ENCODE measurements at regions not wholly inside any gene's neighbourhood (a gene's known extent, or its start where the extent isn't known, plus 50 kb on each side); places are given as distances from the start of the nearest gene placed in this dataset.

DNA sequence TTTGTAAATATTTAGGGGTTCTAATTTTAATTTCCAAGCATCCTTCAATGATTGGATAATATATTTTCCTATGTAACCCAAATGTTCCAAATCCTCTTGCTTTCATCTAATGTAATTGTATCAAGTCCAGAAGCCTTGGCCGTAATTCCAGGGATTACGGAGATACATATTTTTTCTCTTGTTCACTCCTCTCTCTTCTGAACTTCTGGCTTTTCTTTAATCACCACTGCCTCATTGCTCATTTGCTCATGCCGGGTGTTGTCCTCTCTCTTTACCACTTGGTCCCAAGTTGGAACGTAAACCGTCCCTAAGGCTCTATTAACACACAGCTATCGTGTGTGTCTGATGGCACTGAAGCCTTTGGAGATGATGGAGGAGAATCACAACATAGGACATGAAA is 188.7 kb upstream of the COL3A1 start:
- CTCF ChIA-PET, result no interaction called here
- Histone ChIP-seq H3K4me3 (ENCODE audit: low read depth, low read length) (no peak overlapping the region), H3K4me1 (ENCODE audit: control insufficient read depth, insufficient read depth, low read length) (no peaks in the 10 kb centered on the region), H3K9me3 (ENCODE audit: control insufficient read depth, insufficient read depth, low read depth, low read length) (no peaks in the 10 kb centered on the region), H3K36me3 (ENCODE audit: control insufficient read depth in 2 of 2, insufficient read depth in 1 of 2, low read length in 2 of 2) (no peaks in the 10 kb centered on the region), H3K27ac (ENCODE audit: extremely low read depth, low read depth, low read length) (no peak overlapping the region)
- TF ChIP-seq TRIM28 (IDR thresholded peaks at IDR 0.05; ENCODE audit: borderline replicate concordance, low read length) (no peak), ZNF488 (tag by site-specific recombination; IDR thresholded peaks at IDR 0.05) (no peak), ZNF529 (tag by site-specific recombination; IDR thresholded peaks at IDR 0.05; ENCODE audit: insufficient replicate concordance) (no peak), ZNF2 (tag by site-specific recombination; IDR thresholded peaks at IDR 0.05) (no peak), KLF10 (tag by site-specific recombination; IDR thresholded peaks at IDR 0.05) (no peak), ZNF473 (tag by site-specific recombination; IDR thresholded peaks at IDR 0.05) (no peak), ZNF169 (tag by site-specific recombination; IDR thresholded peaks at IDR 0.05) (no peak), ZNF664 (tag by site-specific recombination; IDR thresholded peaks at IDR 0.05) (no peak), SETDB1 (IDR thresholded peaks at IDR 0.05; ENCODE audit: insufficient read length, low read length) (no peak), ZNF112 (tag by site-specific recombination; IDR thresholded peaks at IDR 0.05) (no peak), BCL6B (tag by site-specific recombination; IDR thresholded peaks at IDR 0.05) (no peak), SCRT2 (tag by site-specific recombination; IDR thresholded peaks at IDR 0.05) (no peak), ZNF23 (tag by site-specific recombination; IDR thresholded peaks at IDR 0.05; ENCODE audit: borderline replicate concordance) (no peak), GLI4 (tag by site-specific recombination; IDR thresholded peaks at IDR 0.05) (no peak), ZEB2 (tag by site-specific recombination; IDR thresholded peaks at IDR 0.05) (no peak), ZNF366 (tag by site-specific recombination; conservative IDR thresholded peaks at IDR 0.05) (no peak)
- POLR2A ChIA-PET, result no interaction called here

DNA sequence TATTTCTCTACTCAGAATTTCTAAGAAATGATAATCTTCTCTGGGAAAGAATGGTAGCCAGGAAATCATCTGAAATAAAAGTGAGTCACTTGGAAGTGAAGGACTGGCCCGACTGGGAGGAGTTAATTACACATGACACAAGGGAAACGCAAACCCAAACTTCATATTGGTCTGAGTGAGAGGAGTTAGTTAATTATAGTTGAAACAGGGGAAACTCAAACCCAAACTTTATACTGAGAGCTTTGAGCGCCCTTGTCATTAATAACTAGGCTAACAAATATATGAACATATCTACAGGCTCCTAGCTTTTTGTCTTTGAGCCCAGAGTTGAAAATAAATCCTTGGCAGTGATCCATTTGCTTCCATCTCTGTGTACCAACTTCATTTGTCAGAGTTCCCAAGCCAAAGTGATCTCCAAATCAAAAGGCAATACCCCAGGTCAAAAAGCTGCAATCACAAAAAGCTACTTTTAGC is 187.8 kb upstream of the COL3A1 start:
- no peak overlapping the region for H3K27ac ChIP-seq (ENCODE audit: extremely low read depth, low read depth, low read length)
- TF ChIP-seq ZNF623 (tag by site-specific recombination; IDR thresholded peaks at IDR 0.05) (no peak), HIC1 (tag by site-specific recombination; IDR thresholded peaks at IDR 0.05) (no peak), TSHZ1 (tag by site-specific recombination; IDR thresholded peaks at IDR 0.05; ENCODE audit: borderline replicate concordance) (no peak), ZNF266 (tag by site-specific recombination; IDR thresholded peaks at IDR 0.05; ENCODE audit: low read depth) (no peak), ZNF416 (tag by site-specific recombination; IDR thresholded peaks at IDR 0.05) (no peak), ZNF394 (tag by site-specific recombination; IDR thresholded peaks at IDR 0.05; ENCODE audit: borderline replicate concordance) (no peak), ZSCAN30 (tag by site-specific recombination; IDR thresholded peaks at IDR 0.05) (no peak), YY1 (tag by site-specific recombination; IDR thresholded peaks at IDR 0.05) (no peak), TCF7L2 (IDR thresholded peaks at IDR 0.05; ENCODE audit: borderline replicate concordance, low read depth, low read length) (no peak), ZNF211 (tag by site-specific recombination; IDR thresholded peaks at IDR 0.05; ENCODE audit: low read depth) (no peak)
- no peaks in the 10 kb centered on the region for H3K9me3 ChIP-seq (ENCODE audit: control insufficient read depth, insufficient read depth, low read depth, low read length)
- ChIA-PET CTCF (interaction anchor here (0.6 kb wide), 1 partner anchor 1069 kb away, joined by 3 read pairs; no protein-coding TSS in a partner anchor), POLR2A (no interaction called here)
- no peaks in the 10 kb centered on the region for H3K4me1 ChIP-seq (ENCODE audit: control insufficient read depth, insufficient read depth, low read length)
- H3K4me3 ChIP-seq (ENCODE audit: low read depth, low read length), result no peak overlapping the region
- no peaks in the 10 kb centered on the region for H3K36me3 ChIP-seq (ENCODE audit: control insufficient read depth in 2 of 2, insufficient read depth in 1 of 2, low read length in 2 of 2)
